ENCODE measurements at regions not wholly inside any gene's neighbourhood (a gene's known extent, or its start where the extent isn't known, plus 50 kb on each side); places are given as distances from the start of the nearest gene placed in this dataset.
"Not testable (repeated sequence)": the region's sequence is repeated elsewhere in the genome, so short reads cannot be mapped to it uniquely, and the experiment has no call there.

DNA sequence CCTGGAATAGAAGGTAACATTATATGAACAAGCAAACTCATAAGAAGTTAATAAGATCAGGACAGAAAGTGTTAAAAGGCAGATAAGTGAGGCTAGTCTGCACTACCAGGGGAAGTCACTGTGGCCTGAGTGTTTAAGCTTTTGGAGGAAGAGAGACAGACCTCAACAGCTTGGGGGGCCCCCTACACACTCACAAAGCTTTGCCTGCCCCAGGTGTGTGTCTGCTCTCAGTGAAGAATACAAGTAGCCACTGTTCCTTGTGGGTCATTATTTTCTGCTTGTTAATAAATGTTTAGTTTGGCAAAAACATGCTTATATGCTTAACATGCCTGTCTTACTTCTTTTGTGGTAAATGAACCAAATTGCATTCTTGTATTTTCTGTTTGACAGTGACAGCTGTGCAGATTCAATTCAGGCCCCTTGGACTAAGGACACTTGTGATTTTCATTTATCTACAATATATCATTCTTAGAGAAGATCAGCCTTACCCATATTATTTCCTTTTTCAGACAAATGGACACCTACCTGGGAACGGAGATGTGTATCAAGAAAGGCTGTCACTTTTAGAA lies 50.7 kb upstream of the C12orf71 start:
- H3K36me3 Mint-ChIP-seq (ENCODE audit: unreplicated experiment): peaks cover 4% of the 10 kb centered on the region
- TF ChIP-seq, protein P1, sequence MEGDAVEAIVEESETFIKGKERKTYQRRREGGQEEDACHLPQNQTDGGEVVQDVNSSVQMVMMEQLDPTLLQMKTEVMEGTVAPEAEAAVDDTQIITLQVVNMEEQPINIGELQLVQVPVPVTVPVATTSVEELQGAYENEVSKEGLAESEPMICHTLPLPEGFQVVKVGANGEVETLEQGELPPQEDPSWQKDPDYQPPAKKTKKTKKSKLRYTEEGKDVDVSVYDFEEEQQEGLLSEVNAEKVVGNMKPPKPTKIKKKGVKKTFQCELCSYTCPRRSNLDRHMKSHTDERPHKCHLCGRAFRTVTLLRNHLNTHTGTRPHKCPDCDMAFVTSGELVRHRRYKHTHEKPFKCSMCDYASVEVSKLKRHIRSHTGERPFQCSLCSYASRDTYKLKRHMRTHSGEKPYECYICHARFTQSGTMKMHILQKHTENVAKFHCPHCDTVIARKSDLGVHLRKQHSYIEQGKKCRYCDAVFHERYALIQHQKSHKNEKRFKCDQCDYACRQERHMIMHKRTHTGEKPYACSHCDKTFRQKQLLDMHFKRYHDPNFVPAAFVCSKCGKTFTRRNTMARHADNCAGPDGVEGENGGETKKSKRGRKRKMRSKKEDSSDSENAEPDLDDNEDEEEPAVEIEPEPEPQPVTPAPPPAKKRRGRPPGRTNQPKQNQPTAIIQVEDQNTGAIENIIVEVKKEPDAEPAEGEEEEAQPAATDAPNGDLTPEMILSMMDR (IDR thresholded peaks at IDR 0.05): no peak

DNA sequence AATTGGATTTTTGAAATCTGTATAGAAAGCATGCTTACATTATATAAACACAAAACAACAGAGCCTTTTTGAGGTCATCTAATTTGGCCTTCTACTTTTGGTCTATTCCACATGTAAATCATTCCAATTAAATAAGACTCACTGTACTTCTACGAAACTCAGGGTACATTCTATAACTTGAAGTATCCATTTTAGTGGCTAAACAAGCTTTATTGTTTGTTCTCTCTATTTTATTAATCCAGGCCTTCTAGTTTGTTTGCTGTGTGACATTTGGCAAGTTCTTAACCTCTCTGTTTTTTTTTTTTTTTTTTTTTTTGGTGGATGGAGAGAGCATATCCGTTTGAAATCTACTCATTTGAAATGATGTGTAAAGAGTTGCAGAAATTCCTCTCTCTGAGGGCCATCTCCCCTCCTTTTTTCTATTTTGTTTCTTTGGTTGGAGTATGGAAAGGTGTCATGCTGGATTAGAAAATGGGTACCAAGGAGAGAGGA lies 58.1 kb upstream of the C12orf71 start:
- Mint-ChIP-seq H3K4me3 (ENCODE audit: unreplicated experiment) (no peak overlapping the region), H3K27me3 (ENCODE audit: unreplicated experiment) (no peaks in the 10 kb centered on the region), H3K9me3 (ENCODE audit: unreplicated experiment) (peaks cover 4% of the 10 kb centered on the region), H3K36me3 (ENCODE audit: unreplicated experiment) (peaks cover 4% of the 10 kb centered on the region), H3K4me1 (ENCODE audit: unreplicated experiment) (peaks cover 12% of the 10 kb centered on the region), H3K27ac (ENCODE audit: unreplicated experiment) (no peak overlapping the region)
- TF ChIP-seq, protein P1 (IDR thresholded peaks at IDR 0.05): no peak
- DNase-seq (ENCODE audit: extremely low spot score, unreplicated experiment): no peak

More for the DNA sequence above, 50.7 kb upstream of the C12orf71 start:
- H3K9me3 Mint-ChIP-seq (ENCODE audit: unreplicated experiment): peaks cover 3% of the 10 kb centered on the region
- no peaks in the 10 kb centered on the region for H3K27me3 Mint-ChIP-seq (ENCODE audit: unreplicated experiment)
- no peak overlapping the region for H3K4me3 Mint-ChIP-seq (ENCODE audit: unreplicated experiment)
- no peak overlapping the region for H3K27ac Mint-ChIP-seq (ENCODE audit: unreplicated experiment)
- no peaks in the 10 kb centered on the region for H3K4me1 Mint-ChIP-seq (ENCODE audit: unreplicated experiment)
- no peak for DNase-seq (ENCODE audit: extremely low spot score, unreplicated experiment)

DNA sequence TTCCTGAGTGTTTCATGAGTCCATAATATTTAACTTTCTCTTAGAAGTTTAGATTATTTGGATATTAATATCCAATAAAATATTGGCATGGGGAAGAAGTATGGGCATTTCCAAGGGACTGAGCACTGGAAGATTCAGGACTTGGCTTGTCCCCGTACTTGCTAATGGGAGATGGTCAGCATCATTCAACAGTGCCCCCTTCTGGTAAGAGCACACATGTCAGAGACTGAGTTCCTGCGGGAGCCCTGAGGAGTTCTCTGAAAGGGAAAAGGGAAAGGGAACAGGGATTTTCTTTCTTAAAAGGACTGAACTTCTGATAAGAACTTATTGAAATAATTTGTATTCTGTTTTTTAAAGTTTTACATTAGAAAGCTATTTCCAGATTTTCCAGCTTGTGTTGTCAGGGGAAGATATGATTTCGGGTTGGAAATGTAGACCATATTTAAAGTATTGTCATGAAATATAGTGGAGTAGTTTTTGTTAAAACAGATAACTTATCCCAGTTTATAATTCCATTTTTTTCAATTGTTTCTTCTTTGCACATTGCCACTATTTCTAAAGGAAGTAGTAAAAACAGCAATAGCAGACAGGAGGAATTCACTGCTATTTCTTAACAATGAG lies 59.8 kb upstream of the C12orf71 start:
- peak overlapping the region; percentile 72 for H3K27ac Mint-ChIP-seq (ENCODE audit: unreplicated experiment)
- peaks cover 2% of the 10 kb centered on the region for H3K36me3 Mint-ChIP-seq (ENCODE audit: unreplicated experiment)
- H3K9me3 Mint-ChIP-seq (ENCODE audit: unreplicated experiment): peaks cover 4% of the 10 kb centered on the region
- no peak overlapping the region for H3K4me3 Mint-ChIP-seq (ENCODE audit: unreplicated experiment)
- H3K27me3 Mint-ChIP-seq (ENCODE audit: unreplicated experiment): no peaks in the 10 kb centered on the region
- H3K4me1 Mint-ChIP-seq (ENCODE audit: unreplicated experiment): peaks cover 12% of the 10 kb centered on the region
- peak; percentile 86 for DNase-seq (ENCODE audit: extremely low spot score, unreplicated experiment)
- TF ChIP-seq, protein P1 (IDR thresholded peaks at IDR 0.05): peak; percentile 90

DNA sequence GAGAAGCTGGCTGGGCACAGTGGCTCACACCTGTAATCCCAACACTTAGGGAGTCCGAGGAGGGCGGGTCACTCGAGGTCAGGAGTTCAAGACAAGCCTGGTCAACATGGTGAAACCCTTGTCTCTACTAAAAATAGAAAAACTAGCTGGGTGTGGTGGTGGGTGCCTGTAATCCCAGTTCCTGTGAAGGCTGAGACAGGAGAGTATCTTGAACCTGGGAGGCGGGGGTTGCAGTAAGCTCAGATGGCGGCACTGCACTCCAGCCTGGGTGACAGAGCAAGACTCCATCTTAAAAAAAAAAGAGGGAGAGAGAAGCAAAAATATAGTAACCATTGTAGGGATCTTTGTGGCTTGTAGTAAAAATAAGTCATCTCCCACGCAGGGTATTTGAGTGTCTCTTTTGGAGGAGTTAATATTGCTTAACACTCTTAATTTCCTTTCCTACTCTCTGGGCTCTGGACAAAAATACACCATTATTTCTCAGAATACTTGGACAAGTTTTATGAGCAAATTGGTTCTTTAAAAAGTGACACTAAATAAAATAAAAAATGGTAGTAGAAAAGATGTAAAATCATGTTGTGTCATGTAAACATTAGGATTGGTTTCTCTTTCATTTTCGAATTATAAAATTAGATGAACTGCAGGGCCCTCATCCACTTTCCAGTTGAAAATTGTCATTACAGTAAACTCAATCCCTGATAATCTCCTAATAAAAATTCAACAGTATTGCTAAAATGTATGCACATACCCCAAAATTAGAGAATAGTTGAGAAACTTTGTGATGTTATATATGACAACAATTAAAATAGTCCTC lies 61.1 kb upstream of the C12orf71 start:
- TF ChIP-seq, protein P1 (IDR thresholded peaks at IDR 0.05): no peak
- peak overlapping the region; percentile 90 for H3K27ac Mint-ChIP-seq (ENCODE audit: unreplicated experiment)

DNA sequence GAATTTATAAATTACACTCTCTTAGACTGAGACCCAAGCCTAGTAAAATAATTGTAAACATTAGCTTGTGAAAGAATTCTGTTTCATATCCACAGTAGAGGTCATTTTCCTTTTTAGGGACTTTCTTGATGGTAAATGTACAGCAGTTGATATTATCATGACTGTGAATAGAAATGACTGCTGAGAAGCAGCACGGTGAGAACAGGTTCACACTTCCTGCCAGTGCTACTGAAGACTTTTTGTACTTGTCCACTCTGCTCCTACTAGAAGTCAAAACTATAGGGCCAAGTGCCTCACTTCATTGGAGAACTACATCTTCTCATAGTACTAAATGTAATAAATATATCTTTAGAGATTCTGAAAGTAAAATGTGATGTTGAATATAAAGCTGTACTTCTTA lies 63.3 kb upstream of the C12orf71 start:
- peaks cover 12% of the 10 kb centered on the region for H3K4me1 Mint-ChIP-seq (ENCODE audit: unreplicated experiment)

More for the DNA sequence above, 61.1 kb upstream of the C12orf71 start:
- H3K27me3 Mint-ChIP-seq (ENCODE audit: unreplicated experiment): no peaks in the 10 kb centered on the region
- peak overlapping the region; percentile 53 for H3K4me3 Mint-ChIP-seq (ENCODE audit: unreplicated experiment)
- peaks cover 12% of the 10 kb centered on the region for H3K4me1 Mint-ChIP-seq (ENCODE audit: unreplicated experiment)
- no peaks in the 10 kb centered on the region for H3K9me3 Mint-ChIP-seq (ENCODE audit: unreplicated experiment)
- H3K36me3 Mint-ChIP-seq (ENCODE audit: unreplicated experiment): no peaks in the 10 kb centered on the region
- no peak for DNase-seq (ENCODE audit: extremely low spot score, unreplicated experiment)

More for the DNA sequence above, 63.3 kb upstream of the C12orf71 start:
- H3K27ac Mint-ChIP-seq (ENCODE audit: unreplicated experiment); H3K27me3 Mint-ChIP-seq (ENCODE audit: unreplicated experiment); H3K4me3 Mint-ChIP-seq (ENCODE audit: unreplicated experiment); DNase-seq (ENCODE audit: extremely low spot score, unreplicated experiment); H3K9me3 Mint-ChIP-seq (ENCODE audit: unreplicated experiment); H3K36me3 Mint-ChIP-seq (ENCODE audit: unreplicated experiment): not testable (repeated sequence)

Data from osteocyte (in vitro differentiated cells).